GM12865 (cell line): ENCODE measurements at regions not wholly inside any gene's neighbourhood (a gene's known extent, or its start where the extent isn't known, plus 50 kb on each side); places are given as distances from the start of the nearest gene placed in this dataset.

ENCODE experiments used
- DNase-seq: peaks from one replicate; pipeline ENCODE4 v3.0.0; 2010; ENCODE audit warnings: low read depth
- H3K4me3 ChIP-seq: 2 replicates; pipeline ENCODE4 v1.5.1; 2011; ENCODE audit warnings: mild to moderate bottlenecking, low read depth, low read length, control low read depth
- TF ChIP-seq, protein P1 (sequence below): IDR thresholded peaks from 2 replicates; pipeline ENCODE4 v1.5.1; 2011; ENCODE audit warnings: low read length, control low read depth, low read depth, inconsistent platforms; ENCODE audit not compliant: insufficient read depth; ENCODE audit errors: missing control alignments

- TF ChIP-seq, protein P1, sequence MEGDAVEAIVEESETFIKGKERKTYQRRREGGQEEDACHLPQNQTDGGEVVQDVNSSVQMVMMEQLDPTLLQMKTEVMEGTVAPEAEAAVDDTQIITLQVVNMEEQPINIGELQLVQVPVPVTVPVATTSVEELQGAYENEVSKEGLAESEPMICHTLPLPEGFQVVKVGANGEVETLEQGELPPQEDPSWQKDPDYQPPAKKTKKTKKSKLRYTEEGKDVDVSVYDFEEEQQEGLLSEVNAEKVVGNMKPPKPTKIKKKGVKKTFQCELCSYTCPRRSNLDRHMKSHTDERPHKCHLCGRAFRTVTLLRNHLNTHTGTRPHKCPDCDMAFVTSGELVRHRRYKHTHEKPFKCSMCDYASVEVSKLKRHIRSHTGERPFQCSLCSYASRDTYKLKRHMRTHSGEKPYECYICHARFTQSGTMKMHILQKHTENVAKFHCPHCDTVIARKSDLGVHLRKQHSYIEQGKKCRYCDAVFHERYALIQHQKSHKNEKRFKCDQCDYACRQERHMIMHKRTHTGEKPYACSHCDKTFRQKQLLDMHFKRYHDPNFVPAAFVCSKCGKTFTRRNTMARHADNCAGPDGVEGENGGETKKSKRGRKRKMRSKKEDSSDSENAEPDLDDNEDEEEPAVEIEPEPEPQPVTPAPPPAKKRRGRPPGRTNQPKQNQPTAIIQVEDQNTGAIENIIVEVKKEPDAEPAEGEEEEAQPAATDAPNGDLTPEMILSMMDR = no peak
- no peak for DNase-seq
- H3K4me3 ChIP-seq = no peak overlapping the region
These were observed 98.5 kb upstream of the INPP4B start for GRCh38 chr4:142944565-142944964.

- H3K4me3 ChIP-seq = no peak overlapping the region
- no peak for DNase-seq
- TF ChIP-seq, protein P1 = no peak
These were observed 106.9 kb upstream of the INPP4B start for GRCh38 chr4:142952821-142953580.

DNA sequence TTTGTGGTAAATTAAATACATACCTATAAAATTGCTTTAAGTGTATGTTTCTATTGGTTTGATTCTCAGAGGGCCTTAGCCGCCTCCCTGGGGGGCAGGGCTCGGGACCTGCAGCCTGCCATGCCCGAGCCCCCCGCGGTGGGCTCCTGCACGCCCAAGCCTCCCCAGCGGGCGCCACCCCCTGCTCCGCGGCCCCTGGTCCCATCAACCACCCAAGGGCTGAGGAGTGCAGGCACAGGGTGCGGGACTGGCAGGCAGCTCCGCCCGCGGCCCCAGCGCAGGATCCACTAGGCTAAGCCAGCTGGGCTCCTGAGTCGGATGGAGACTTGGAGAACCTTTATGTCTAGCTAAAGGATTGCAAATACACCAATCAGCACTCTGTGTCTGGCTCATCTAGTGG, 108.3 kb upstream of the INPP4B start:
- DNase-seq = no peak
- TF ChIP-seq, protein P1 = no peak
- no peak overlapping the region for H3K4me3 ChIP-seq

- TF ChIP-seq, protein P1 = no peak
- DNase-seq = no peak
- H3K4me3 ChIP-seq = no peak overlapping the region
These were observed 109.4 kb upstream of the INPP4B start for GRCh38 chr4:142955501-142955900.

GRCh38 chr4:142959173-142959572, 113.1 kb upstream of the INPP4B start:
- DNase-seq = no peak
- TF ChIP-seq, protein P1 = no peak
- H3K4me3 ChIP-seq = no peak overlapping the region

DNA sequence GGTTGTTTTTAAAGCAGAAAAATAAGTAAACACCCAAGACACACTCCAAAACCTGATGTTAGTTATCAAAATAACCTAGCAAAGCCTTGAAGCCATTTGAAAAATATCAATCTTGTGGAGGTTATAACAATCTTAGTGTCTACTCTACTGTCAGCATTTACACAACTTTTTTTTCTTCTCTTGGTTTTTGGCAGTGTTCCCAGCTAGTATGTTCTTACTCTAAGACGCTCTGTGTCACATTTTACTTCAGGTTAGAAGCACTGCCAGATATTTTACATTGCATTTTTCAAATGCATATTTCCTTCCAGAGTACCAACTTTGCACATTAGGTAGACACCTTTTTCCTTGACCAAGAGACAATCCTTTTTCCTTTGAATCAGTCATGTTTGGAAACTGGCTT, 114.0 kb upstream of the INPP4B start:
- TF ChIP-seq, protein P1 = no peak
- H3K4me3 ChIP-seq = no peak overlapping the region
- DNase-seq = no peak
